Endodermal cell (in vitro differentiated cells): ENCODE measurements at regions not wholly inside any gene's neighbourhood (a gene's known extent, or its start where the extent isn't known, plus 50 kb on each side); places are given as distances from the start of the nearest gene placed in this dataset.

Source experiments
- DNase-seq: peaks from one replicate; pipeline ENCODE4 v3.0.0-alpha.2; 2017
- H3K27ac ChIP-seq: 2 replicates; pipeline ENCODE4 v1.5.1; 2013; ENCODE audit warnings: mild to moderate bottlenecking, low read depth, low read length, moderate library complexity
- H3K27me3 ChIP-seq: 2 replicates; pipeline ENCODE4 v1.6.1; 2013; ENCODE audit warnings: mild to moderate bottlenecking, low read length, moderate library complexity; ENCODE audit not compliant: insufficient read depth, control insufficient read depth, poor library complexity, severe bottlenecking
- H3K36me3 ChIP-seq: 2 replicates; pipeline ENCODE4 v1.7.0; 2013; ENCODE audit warnings: mild to moderate bottlenecking, low read length, moderate library complexity; ENCODE audit not compliant: control insufficient read depth, insufficient read depth
- H3K4me1 ChIP-seq: one replicate; pipeline ENCODE4 v1.7.0; 2013; ENCODE audit warnings: low read length; ENCODE audit not compliant: control insufficient read depth, insufficient read depth
- H3K4me3 ChIP-seq: 2 replicates; pipeline ENCODE4 v1.5.1; 2013; ENCODE audit warnings: mild to moderate bottlenecking, low read length, moderate library complexity
- H3K9ac ChIP-seq: 2 replicates; pipeline ENCODE4 v1.6.1; 2013; ENCODE audit warnings: mild to moderate bottlenecking, low read length, moderate library complexity; ENCODE audit not compliant: poor library complexity, severe bottlenecking; ENCODE audit errors: extremely low read depth
- H3K9me3 ChIP-seq: 2 replicates; pipeline ENCODE4 v1.6.1; 2013; ENCODE audit warnings: mild to moderate bottlenecking, low read length, moderate library complexity; ENCODE audit not compliant: control insufficient read depth
- H3K27ac Mint-ChIP-seq: 2 replicates; pipeline ENCODE4 v1.8.0; 2020; ENCODE audit warnings: mixed read lengths
- H3K27me3 Mint-ChIP-seq: 2 replicates; pipeline ENCODE4 v1.8.0; 2021; ENCODE audit warnings: mild to moderate bottlenecking, mixed read lengths; ENCODE audit not compliant: insufficient read depth
- H3K36me3 Mint-ChIP-seq: 2 replicates; pipeline ENCODE4 v1.8.0; 2020; ENCODE audit warnings: low read depth, mixed read lengths
- H3K4me1 Mint-ChIP-seq: 2 replicates; pipeline ENCODE4 v1.8.0; 2020; ENCODE audit warnings: mixed read lengths
- H3K4me3 Mint-ChIP-seq: 2 replicates; pipeline ENCODE4 v1.8.0; 2020; ENCODE audit warnings: mild to moderate bottlenecking, moderate library complexity, mixed read lengths
- H3K9me3 Mint-ChIP-seq: 2 replicates; pipeline ENCODE4 v1.8.0; 2020; ENCODE audit warnings: mild to moderate bottlenecking, mixed read lengths
- CTCF ChIP-seq: fragments of 200-600 bp; sonication (generic); conservative IDR thresholded peaks from 2 replicates; pipeline ENCODE4 v1.5.0; 2021; ENCODE audit warnings: antibody characterized with exemption, mild to moderate bottlenecking
- WGBS, 2 experiments: methylation state at CpG; one replicate each; pipeline versions ENCODE4 v1.1.5 to v1.1.7; 2013; ENCODE audit warnings: missing lambda C conversion rate in 2 of 2, mixed read lengths in 1 of 2; ENCODE audit not compliant: insufficient coverage in 1 of 2, insufficient read length in 1 of 2; 5-methylcytosine and 5-hydroxymethylcytosine counted together

- WGBS, 2 experiments, result 60 to 68% methylated on average over 2 of the region's 2 CpGs
These were observed 408.1 kb downstream of the SETD4 start for GRCh38 chr21:35652196-35652595.

GRCh38 chr21:35651196-35651595, 409.1 kb downstream of the SETD4 start:
- Mint-ChIP-seq H3K27me3 (no peaks in the 10 kb centered on the region), H3K4me1 (peaks cover 7% of the 10 kb centered on the region), H3K4me3 (no peak overlapping the region), H3K36me3 (no peaks in the 10 kb centered on the region), H3K9me3 (no peaks in the 10 kb centered on the region), H3K27ac (no peak overlapping the region)
- H3K9ac ChIP-seq, result no peak overlapping the region
- DNase-seq, result no peak
- no peaks in the 10 kb centered on the region for H3K9me3 ChIP-seq
- TF ChIP-seq CTCF, result no peak
- no peaks in the 10 kb centered on the region for H3K4me1 ChIP-seq
- H3K36me3 ChIP-seq, result no peaks in the 10 kb centered on the region
- no peak overlapping the region for H3K27ac ChIP-seq
- no peaks in the 10 kb centered on the region for H3K27me3 ChIP-seq
- 65% methylated on average over 4 of the region's 4 CpGs for WGBS, 2 experiments
- no peak overlapping the region for H3K4me3 ChIP-seq

More at GRCh38 chr21:35652196-35652595, 408.1 kb downstream of the SETD4 start:
- no peak overlapping the region for H3K4me3 ChIP-seq
- Mint-ChIP-seq H3K27me3 (no peaks in the 10 kb centered on the region), H3K36me3 (no peaks in the 10 kb centered on the region), H3K9me3 (peaks cover 9% of the 10 kb centered on the region), H3K4me3 (no peak overlapping the region), H3K4me1 (peaks cover 7% of the 10 kb centered on the region), H3K27ac (no peak overlapping the region)
- TF ChIP-seq CTCF, result no peak
- no peaks in the 10 kb centered on the region for H3K36me3 ChIP-seq
- no peaks in the 10 kb centered on the region for H3K9me3 ChIP-seq
- H3K27ac ChIP-seq, result no peak overlapping the region
- DNase-seq, result no peak
- H3K4me1 ChIP-seq, result no peaks in the 10 kb centered on the region
- H3K27me3 ChIP-seq, result no peaks in the 10 kb centered on the region
- no peak overlapping the region for H3K9ac ChIP-seq

GRCh38 chr21:35649186-35649585, 411.1 kb downstream of the SETD4 start:
- peaks cover 7% of the 10 kb centered on the region for H3K4me1 Mint-ChIP-seq
- Histone ChIP-seq H3K9me3 (no peaks in the 10 kb centered on the region), H3K27me3 (no peaks in the 10 kb centered on the region), H3K4me3 (no peak overlapping the region), H3K27ac (no peak overlapping the region), H3K4me1 (no peaks in the 10 kb centered on the region), H3K9ac (no peak overlapping the region), H3K36me3 (no peaks in the 10 kb centered on the region)
- H3K27me3 Mint-ChIP-seq, result no peaks in the 10 kb centered on the region
- H3K36me3 Mint-ChIP-seq, result no peaks in the 10 kb centered on the region
- H3K27ac Mint-ChIP-seq, result no peak overlapping the region
- DNase-seq, result peak; percentile 55
- no peak for TF ChIP-seq CTCF
- WGBS, 2 experiments, result 60 to 65% methylated on average over 1 to 4 of the region's 4 CpGs
- no peak overlapping the region for H3K4me3 Mint-ChIP-seq
- no peaks in the 10 kb centered on the region for H3K9me3 Mint-ChIP-seq
